Skin epidermis (tissue), 12 donors: ENCODE measurements at regions not wholly inside any gene's neighbourhood (a gene's known extent, or its start where the extent isn't known, plus 50 kb on each side); places are given as distances from the start of the nearest gene placed in this dataset.

Experiments used
- H3K27ac ChIP-seq, 21 experiments: fragments of 200-600 bp; sonication (generic) in 11 of 21; one replicate each; pipeline ENCODE4 v1.5.0; 2020; ENCODE audit warnings: mild to moderate bottlenecking in 3 of 21, inconsistent platforms in 2 of 21, moderate library complexity in 2 of 21
- H3K4me3 ChIP-seq, 7 experiments: fragments of 200-600 bp; sonication (generic) in 2 of 7; one replicate each; pipeline ENCODE4 v1.5.0; 2020; ENCODE audit warnings: inconsistent platforms in 2 of 7, mild to moderate bottlenecking in 2 of 7, moderate library complexity in 1 of 7

- H3K4me3 ChIP-seq = no peak overlapping the region
- no peak overlapping the region for H3K27ac ChIP-seq
These were observed 50.3 kb upstream of the TMCC3 start for GRCh38 chr12:94700662-94701061.
